Small intestine (tissue), 7 donors: ENCODE measurements at regions not wholly inside any gene's neighbourhood (a gene's known extent, or its start where the extent isn't known, plus 50 kb on each side); places are given as distances from the start of the nearest gene placed in this dataset.

Source experiments
- DNase-seq, 2 donors: peaks; one replicate each; pipeline versions ENCODE4 v3.0.0 to v3.0.0-alpha.2; 2013
- FAIRE-seq: peaks from 2 replicates; lab custom pipeline; 2012; peaks lifted over from hg19 to GRCh38; lab: Jason Lieb, UNC
- H3K27ac ChIP-seq, 3 donors: one replicate each; pipeline ENCODE4 v1.5.1; 2013; ENCODE audit warnings: low read length in 2 of 3, mild to moderate bottlenecking in 2 of 3, control low read depth in 1 of 3, inconsistent platforms in 1 of 3, low read depth in 1 of 3, moderate library complexity in 1 of 3
- H3K27me3 ChIP-seq, 3 donors: one replicate each; pipeline ENCODE4 v1.6.1; 2013; ENCODE audit warnings: low read length in 3 of 3, inconsistent platforms in 1 of 3; ENCODE audit not compliant: control insufficient read depth in 3 of 3, insufficient read depth in 3 of 3
- H3K36me3 ChIP-seq, 3 donors: one replicate each; pipeline ENCODE4 v1.6.1; 2013; ENCODE audit warnings: low read length in 3 of 3, inconsistent platforms in 1 of 3, low read depth in 1 of 3, mild to moderate bottlenecking in 1 of 3, moderate library complexity in 1 of 3; ENCODE audit not compliant: control insufficient read depth in 3 of 3, insufficient read depth in 2 of 3
- H3K4me1 ChIP-seq, 3 donors: one replicate each; pipeline ENCODE4 v1.6.1; 2013; ENCODE audit warnings: low read length in 2 of 3, inconsistent platforms in 1 of 3, low read depth in 1 of 3, mild to moderate bottlenecking in 1 of 3, moderate library complexity in 1 of 3; ENCODE audit not compliant: control insufficient read depth in 3 of 3, insufficient read depth in 2 of 3
- H3K4me3 ChIP-seq, 3 donors: one replicate each; pipeline ENCODE4 v1.5.1; 2013; ENCODE audit warnings: low read length in 3 of 3, control low read depth in 1 of 3, inconsistent platforms in 1 of 3, low read depth in 1 of 3, mild to moderate bottlenecking in 1 of 3, moderate library complexity in 1 of 3
- H3K9me3 ChIP-seq, 2 donors: one replicate each; pipeline ENCODE4 v1.6.1; 2013; ENCODE audit warnings: low read depth in 1 of 2, low read length in 1 of 2; ENCODE audit not compliant: control insufficient read depth in 2 of 2, insufficient read depth in 1 of 2
- WGBS, 3 donors: extraction: QIAGEN DNeasy Blood & Tissue Kit; methylation state at CpG; one replicate each; pipeline ENCODE4 v1.1.7; 2013; 5-methylcytosine and 5-hydroxymethylcytosine counted together
- donor health status: healthy with polysubstance abuse.
- donor health status: control.
- donor health status: control.
- donor health status: Bipolar disorder and iron deficiency.
- donor health status: healthy.

DNA sequence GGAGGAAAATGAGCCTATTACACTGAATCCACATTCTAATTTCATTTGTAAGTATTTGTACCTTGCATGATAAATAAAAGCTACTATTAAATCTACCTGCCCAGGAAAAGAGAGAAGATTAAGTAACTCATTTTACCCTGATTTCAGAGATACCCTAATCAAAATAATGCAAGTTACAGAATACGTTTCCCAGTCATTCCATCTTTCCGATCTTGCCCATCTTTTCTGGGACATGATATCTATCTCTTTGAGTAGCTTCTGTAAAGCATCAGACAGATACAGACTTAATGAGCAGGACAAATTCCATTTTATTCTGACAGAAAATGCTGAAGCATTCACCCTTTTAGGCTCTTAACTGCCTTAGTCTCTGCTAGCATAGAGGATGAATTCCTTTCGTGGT is 56.6 kb downstream of the SPRY2 start:
- H3K27me3 ChIP-seq = no peaks in the 10 kb centered on the region
- peaks cover 0 to 11% of the 10 kb centered on the region in 2 donors for H3K9me3 ChIP-seq
- H3K36me3 ChIP-seq = no peaks in the 10 kb centered on the region
- H3K4me1 ChIP-seq = no peaks in the 10 kb centered on the region
- no peak for DNase-seq
- H3K4me3 ChIP-seq = no peak overlapping the region
- H3K27ac ChIP-seq = no peak overlapping the region
- FAIRE-seq = no peak
- 85 to 94% (median 92%) methylated on average over 3 of the region's 3 CpGs for WGBS, 3 donors

DNA sequence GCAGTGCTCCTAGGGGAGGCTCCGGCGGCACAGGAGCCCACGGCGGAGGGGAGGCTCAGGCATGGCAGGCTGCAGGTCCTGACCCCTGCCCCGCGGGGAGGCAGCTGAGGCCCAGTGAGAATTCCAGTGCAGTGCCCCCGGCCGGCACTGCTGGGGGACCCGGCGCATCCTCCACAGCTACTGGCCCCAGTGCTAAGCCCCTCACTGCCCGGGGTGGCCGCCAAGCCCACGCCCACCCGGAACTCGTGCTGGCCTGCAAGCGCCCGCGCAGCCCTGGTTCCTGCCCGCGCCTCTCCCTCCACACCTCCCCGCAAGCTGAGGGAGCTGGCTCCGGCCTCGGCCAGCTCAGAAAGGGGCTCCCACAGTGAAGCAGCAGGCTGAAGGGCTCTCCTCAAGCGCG is 62.2 kb downstream of the SPRY2 start:
- DNase-seq (no peak), FAIRE-seq (no peak)
- 92 to 95% (median 94%) methylated on average over 15 to 25 of the region's 25 CpGs for WGBS, 3 donors
- H3K27ac ChIP-seq = no peak overlapping the region
- peaks cover 0 to 3% of the 10 kb centered on the region in 2 donors for H3K9me3 ChIP-seq
- H3K4me3 ChIP-seq = no peak overlapping the region
- no peaks in the 10 kb centered on the region for H3K27me3 ChIP-seq
- no peaks in the 10 kb centered on the region for H3K4me1 ChIP-seq
- H3K36me3 ChIP-seq = no peaks in the 10 kb centered on the region

DNA sequence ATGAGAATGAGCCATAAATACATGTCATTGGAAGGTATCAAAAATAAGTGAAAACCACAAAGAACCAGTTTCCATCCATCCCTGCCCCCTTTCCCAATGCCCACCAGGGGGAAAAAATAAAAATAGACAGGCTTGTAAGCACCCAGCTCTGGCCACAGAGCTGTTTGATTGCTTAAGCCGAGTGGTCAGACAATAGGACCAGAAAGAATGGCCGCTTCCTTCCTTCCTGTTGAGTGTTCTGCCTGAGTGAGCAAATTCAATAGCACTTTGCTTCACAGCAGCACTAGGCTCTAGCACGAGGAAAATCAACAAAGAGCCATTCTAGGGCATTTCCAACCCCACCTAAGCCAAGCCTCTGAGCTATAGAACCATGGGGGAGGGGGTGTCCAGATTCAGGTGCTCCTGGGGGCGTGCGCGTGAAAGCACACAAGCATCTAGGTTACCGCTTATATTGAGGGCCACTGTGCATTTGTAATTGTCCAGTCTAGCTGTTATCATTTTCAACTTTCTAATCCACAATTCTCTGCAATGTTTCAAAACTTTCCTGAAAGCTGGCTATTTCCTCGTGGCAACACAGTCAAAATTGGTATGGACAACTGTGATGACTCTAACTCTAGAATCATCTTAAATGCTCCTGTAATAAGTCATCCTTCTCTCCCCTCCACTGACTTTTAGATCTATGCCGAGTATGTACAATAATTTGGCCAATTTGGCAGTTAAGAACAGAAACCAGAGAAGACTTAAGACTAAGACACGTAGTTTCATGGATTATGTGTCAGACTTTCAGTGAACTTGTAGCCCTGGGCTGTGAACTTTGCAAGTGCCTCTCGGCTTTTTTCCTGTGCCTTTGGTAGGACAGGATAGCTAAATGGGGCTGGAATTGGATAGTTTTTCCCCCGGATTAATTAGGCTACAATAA is 64.3 kb downstream of the SPRY2 start:
- Histone ChIP-seq H3K9me3 (peaks cover 0 to 3% of the 10 kb centered on the region in 2 donors), H3K4me1 (no peaks in the 10 kb centered on the region), H3K4me3 (no peak overlapping the region), H3K27ac (no peak overlapping the region), H3K36me3 (no peaks in the 10 kb centered on the region), H3K27me3 (no peaks in the 10 kb centered on the region)
- 75 to 85% (median 79%) methylated on average over 12 of the region's 12 CpGs for WGBS, 3 donors
- FAIRE-seq (no peak), DNase-seq (no peak)

DNA sequence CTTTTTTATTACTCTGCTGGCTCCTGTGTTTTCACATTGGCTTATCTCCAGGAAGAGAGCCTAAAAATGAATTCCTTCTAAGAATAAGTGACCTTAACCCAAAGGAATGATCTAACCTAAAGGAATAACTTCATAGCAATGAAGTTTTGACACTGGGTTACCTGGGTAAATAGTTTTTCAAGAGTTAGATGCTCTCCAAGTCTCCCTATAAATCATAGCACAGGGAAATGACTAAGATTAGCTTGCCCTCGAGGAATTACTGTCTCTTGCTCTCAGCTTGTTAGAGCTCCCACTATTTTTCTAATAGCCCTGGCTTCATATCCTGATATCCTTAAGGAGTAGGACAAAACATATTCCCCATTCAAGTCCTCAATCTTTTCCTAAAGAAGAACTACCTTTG is 66.3 kb downstream of the SPRY2 start:
- peaks cover 0 to 7% of the 10 kb centered on the region in 2 donors for H3K9me3 ChIP-seq
- 61 to 82% (median 82%) methylated on average over 1 of the region's 1 CpG for WGBS, 3 donors
- H3K4me3 ChIP-seq = no peak overlapping the region

DNA sequence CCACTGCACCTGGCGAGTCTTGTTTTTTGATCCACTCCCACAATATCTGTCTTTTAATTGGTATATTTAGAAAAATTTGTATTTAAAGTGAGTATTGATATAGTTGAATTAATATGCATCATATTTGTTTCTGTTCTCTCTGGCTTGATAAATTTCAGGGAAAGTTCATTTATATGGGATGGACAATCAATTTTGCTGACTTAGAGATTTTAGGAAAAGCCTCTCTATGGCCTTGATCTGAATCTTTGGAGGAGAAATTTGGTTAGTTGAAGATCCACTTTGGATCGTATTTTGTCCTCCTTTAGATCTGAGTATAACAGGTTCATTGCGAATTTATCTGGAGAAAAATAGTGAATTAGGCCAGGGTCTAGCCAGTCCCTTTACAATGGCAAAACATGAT is 67.2 kb downstream of the SPRY2 start:
- no peaks in the 10 kb centered on the region for H3K36me3 ChIP-seq
- H3K27me3 ChIP-seq = no peaks in the 10 kb centered on the region
- H3K4me3 ChIP-seq = no peak overlapping the region
- WGBS, 3 donors = 86 to 97% (median 92%) methylated on average over 3 of the region's 3 CpGs
- FAIRE-seq (no peak), DNase-seq (no peak)
- peaks cover 0 to 7% of the 10 kb centered on the region in 2 donors for H3K9me3 ChIP-seq
- H3K27ac ChIP-seq = no peak overlapping the region
- H3K4me1 ChIP-seq = no peaks in the 10 kb centered on the region

More for the DNA sequence above, 66.3 kb downstream of the SPRY2 start:
- FAIRE-seq = no peak
- H3K4me1 ChIP-seq = no peaks in the 10 kb centered on the region
- no peaks in the 10 kb centered on the region for H3K36me3 ChIP-seq
- DNase-seq = no peak
- H3K27ac ChIP-seq = no peak overlapping the region
- H3K27me3 ChIP-seq = no peaks in the 10 kb centered on the region

DNA sequence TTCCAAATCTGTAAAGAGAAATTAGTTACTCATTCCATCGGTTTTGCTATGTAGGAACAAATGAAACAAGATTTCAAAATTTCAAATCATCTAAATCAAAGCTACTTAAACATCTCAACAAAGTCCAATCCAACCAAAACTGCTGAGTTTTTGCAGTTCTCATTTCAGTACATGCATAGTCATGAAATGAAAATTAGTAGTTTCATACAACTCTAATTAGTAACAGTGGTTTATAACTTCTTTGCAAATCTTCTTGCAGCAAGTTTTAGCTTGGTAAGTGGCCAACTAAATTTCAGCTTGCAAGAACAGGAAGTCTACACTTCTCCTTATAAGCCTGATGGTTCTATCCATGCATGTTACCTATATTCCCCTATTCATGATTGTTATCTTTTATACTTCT is 75.6 kb downstream of the SPRY2 start:
- Histone ChIP-seq H3K36me3 (no peaks in the 10 kb centered on the region), H3K9me3 (peaks cover 0 to 24% of the 10 kb centered on the region in 2 donors), H3K4me3 (no peak overlapping the region), H3K27ac (no peak overlapping the region), H3K27me3 (no peaks in the 10 kb centered on the region), H3K4me1 (no peaks in the 10 kb centered on the region)
- DNase-seq (no peak), FAIRE-seq (no peak)
- WGBS, 3 donors = 56 to 74% (median 74%) methylated on average over 1 of the region's 1 CpG

DNA sequence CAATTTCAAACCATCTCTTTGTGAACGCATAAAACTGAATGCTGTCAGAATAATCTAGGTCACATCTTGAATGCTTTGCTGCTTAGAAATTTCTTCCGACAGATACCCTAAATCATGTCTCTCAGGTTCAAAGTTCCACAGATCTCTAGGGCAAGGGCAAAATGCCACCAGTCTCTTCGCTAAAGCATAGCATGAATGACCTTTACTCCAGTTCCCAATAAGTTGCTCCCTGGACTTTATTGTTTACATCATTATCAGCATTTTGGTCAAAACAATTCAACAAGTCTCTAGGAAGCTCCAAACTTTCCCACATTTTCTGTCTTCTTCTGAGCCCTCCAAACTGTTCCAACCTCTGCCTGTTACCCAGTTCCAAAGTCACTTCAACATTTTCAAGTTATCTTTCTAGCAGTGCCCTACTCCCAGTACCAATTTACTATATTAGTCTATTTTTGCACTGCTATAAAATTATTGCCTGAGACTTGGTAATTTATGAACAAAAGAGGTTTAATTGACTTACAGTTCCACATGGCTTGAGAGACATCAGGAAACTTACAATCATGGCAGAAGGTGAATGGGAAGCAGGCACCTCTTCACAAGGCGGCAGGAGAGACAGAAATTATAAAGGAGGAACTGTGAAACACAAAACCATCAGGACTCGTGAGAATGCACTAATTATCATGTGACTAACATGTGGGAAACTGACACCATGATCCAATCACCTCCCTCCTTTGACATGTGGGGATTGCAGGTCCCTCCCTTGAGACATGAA is 77.0 kb downstream of the SPRY2 start:
- peak in 1 of 2 donors; percentile 13 for DNase-seq
- WGBS, 3 donors = 62 to 82% (median 75%) methylated on average over 5 of the region's 5 CpGs
- H3K4me3 ChIP-seq = no peak overlapping the region
- no peak for FAIRE-seq
- no peaks in the 10 kb centered on the region for H3K36me3 ChIP-seq
- peaks cover 0 to 24% of the 10 kb centered on the region in 2 donors for H3K9me3 ChIP-seq
- no peak overlapping the region for H3K27ac ChIP-seq
- H3K4me1 ChIP-seq = peaks cover 0 to 2% (median 0%) of the 10 kb centered on the region in 3 donors
- H3K27me3 ChIP-seq = no peaks in the 10 kb centered on the region

DNA sequence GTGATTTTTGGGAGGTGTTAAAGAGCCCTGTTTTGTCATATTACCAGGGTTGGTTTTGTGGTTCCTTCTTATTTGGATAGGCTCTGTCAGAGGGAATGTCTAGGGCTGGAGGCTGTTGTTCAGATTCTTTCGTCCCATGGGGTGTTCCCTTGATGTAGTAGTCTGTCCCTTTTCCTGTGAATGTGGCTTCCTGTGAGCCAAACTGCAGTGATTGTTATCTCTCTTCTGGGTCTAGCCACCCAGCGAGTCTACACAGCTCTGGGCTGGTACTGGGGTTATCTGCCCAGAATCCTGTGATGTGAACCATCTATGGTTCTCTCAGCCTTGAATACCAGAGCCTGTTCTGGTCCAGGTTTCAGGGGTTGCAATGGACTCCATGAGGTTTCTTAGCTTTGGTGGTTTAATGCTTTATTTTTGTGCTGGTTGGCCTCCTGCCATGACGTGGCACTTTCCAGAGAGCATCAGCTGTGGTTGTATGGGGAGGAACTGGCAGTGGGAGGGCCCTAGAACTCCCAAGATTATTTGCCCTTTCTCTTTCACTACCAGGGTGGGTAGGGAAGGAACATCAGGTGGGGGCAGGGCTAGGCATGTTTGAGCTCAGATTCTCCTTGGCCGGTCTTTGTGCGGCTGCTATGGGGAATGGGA is 78.8 kb downstream of the SPRY2 start:
- H3K4me3 ChIP-seq = no peak overlapping the region
- DNase-seq (no peak), FAIRE-seq (no peak)
- H3K36me3 ChIP-seq = no peaks in the 10 kb centered on the region
- peaks cover 0 to 2% (median 0%) of the 10 kb centered on the region in 3 donors for H3K4me1 ChIP-seq
- H3K9me3 ChIP-seq = peaks cover 0 to 30% of the 10 kb centered on the region in 2 donors
- no peaks in the 10 kb centered on the region for H3K27me3 ChIP-seq
- WGBS, 3 donors = 84 to 90% (median 86%) methylated on average over 5 of the region's 5 CpGs
- H3K27ac ChIP-seq = no peak overlapping the region
